Keratinocyte (primary cell): ENCODE measurements at regions not wholly inside any gene's neighbourhood (a gene's known extent, or its start where the extent isn't known, plus 50 kb on each side); places are given as distances from the start of the nearest gene placed in this dataset.

Source experiments
- DNase-seq: peaks from one replicate; pipeline ENCODE4 v3.0.0-alpha.2; 2011; ENCODE audit warnings: low read depth, missing footprints, low spot score
- FAIRE-seq: peaks from 2 replicates; lab custom pipeline; 2011; peaks lifted over from hg19 to GRCh38; lab: Jason Lieb, UNC
- H2AFZ ChIP-seq: 2 replicates; pipeline ENCODE4 v1.6.0; 2012; ENCODE audit warnings: low read length, control low read depth, inconsistent platforms; ENCODE audit not compliant: control insufficient read depth
- H3K27ac ChIP-seq: 2 replicates; pipeline ENCODE4 v1.5.1; 2011; ENCODE audit warnings: low read length; ENCODE audit not compliant: control insufficient read depth, insufficient read depth
- H3K27me3 ChIP-seq: 3 replicates; pipeline ENCODE4 v1.6.0; 2011; ENCODE audit warnings: low read length; ENCODE audit not compliant: control insufficient read depth, insufficient read depth; ENCODE audit errors: extremely low read depth
- H3K36me3 ChIP-seq, 2 experiments: 2 replicates in 1 of 2; 3 replicates in 1 of 2; pipeline ENCODE4 v1.5.1; 2011; ENCODE audit warnings: low read length in 2 of 2, mild to moderate bottlenecking in 1 of 2; ENCODE audit not compliant: control insufficient read depth in 2 of 2, insufficient read depth in 2 of 2; ENCODE audit errors: extremely low read depth in 1 of 2
- H3K4me1 ChIP-seq: 3 replicates; pipeline ENCODE4 v1.5.1; 2011; ENCODE audit warnings: low read length; ENCODE audit not compliant: control insufficient read depth, insufficient read depth; ENCODE audit errors: extremely low read depth
- H3K4me2 ChIP-seq: 3 replicates; pipeline ENCODE4 v1.6.0; 2011; ENCODE audit warnings: low read depth, low read length; ENCODE audit not compliant: control insufficient read depth, insufficient read depth; ENCODE audit errors: extremely low read depth
- H3K4me3 ChIP-seq, 3 experiments: fragments of 200-600 bp in 1 of 3; sonication (generic) in 1 of 3; 2 replicates in 2 of 3; 3 replicates in 1 of 3; pipeline ENCODE4 v1.5.1; 2011 to 2016; ENCODE audit warnings: low read length in 3 of 3, mild to moderate bottlenecking in 3 of 3, control low read depth in 2 of 3, inconsistent platforms in 1 of 3, low read depth in 1 of 3, mixed read lengths in 1 of 3, mixed run types in 1 of 3, moderate library complexity in 1 of 3; ENCODE audit not compliant: control insufficient read depth in 2 of 3, insufficient read depth in 2 of 3; ENCODE audit errors: extremely low read depth in 1 of 3
- H3K79me2 ChIP-seq: 2 replicates; pipeline ENCODE4 v1.6.0; 2012; ENCODE audit warnings: low read length; ENCODE audit not compliant: control insufficient read depth, insufficient read depth
- H3K9ac ChIP-seq: 3 replicates; pipeline ENCODE4 v1.6.0; 2011; ENCODE audit warnings: low read length; ENCODE audit not compliant: control insufficient read depth, insufficient read depth; ENCODE audit errors: extremely low read depth
- H3K9me1 ChIP-seq: 3 replicates; pipeline ENCODE4 v1.6.0; 2011; ENCODE audit warnings: low read length; ENCODE audit not compliant: control insufficient read depth, insufficient read depth; ENCODE audit errors: extremely low read depth
- H3K9me3 ChIP-seq: 2 replicates; pipeline ENCODE4 v1.5.1; 2012; ENCODE audit warnings: low read depth, low read length; ENCODE audit not compliant: control insufficient read depth
- H4K20me1 ChIP-seq: 3 replicates; pipeline ENCODE4 v1.6.0; 2011; ENCODE audit warnings: low read length; ENCODE audit not compliant: control insufficient read depth, insufficient read depth; ENCODE audit errors: extremely low read depth
- EZH2 ChIP-seq: IDR thresholded peaks from one replicate; pipeline ENCODE4 v1.6.1; 2012; ENCODE audit warnings: inconsistent platforms, mild to moderate bottlenecking, low read length, moderate library complexity
- dilution Hi-C: fragments of 300-500 bp; cut with MboI; formaldehyde crosslinking; loops from one replicate; pipeline ENCODE4 v1.7.0; 2020; ENCODE audit warnings: low sequenced_read_pairs; ENCODE audit not compliant: extremely low pct_ligation_motif_present
- TF ChIP-seq, protein P1 (sequence below), 3 experiments: IDR thresholded peaks in 1 of 3; conservative IDR thresholded peaks in 1 of 3; optimal IDR thresholded peaks in 1 of 3; 2 replicates in 2 of 3; 3 replicates in 1 of 3; pipeline versions ENCODE3 to v1.5.1; 2011; ENCODE audit warnings: low read length in 3 of 3, mild to moderate bottlenecking in 3 of 3, moderate library complexity in 2 of 3, control low read depth in 1 of 3, inconsistent platforms in 1 of 3; ENCODE audit not compliant: insufficient read depth in 2 of 3; ENCODE audit errors: extremely low read depth in 1 of 3

- DNase-seq, result no peak
- dilution Hi-C loops, result no loop called here
- no peak overlapping the region for H3K9ac ChIP-seq
- H3K79me2 ChIP-seq, result no peaks in the 10 kb centered on the region
- no peaks in the 10 kb centered on the region for H3K36me3 ChIP-seq
- no peaks in the 10 kb centered on the region for H3K9me3 ChIP-seq
- H4K20me1 ChIP-seq, result no peaks in the 10 kb centered on the region
- TF ChIP-seq, protein P1, sequence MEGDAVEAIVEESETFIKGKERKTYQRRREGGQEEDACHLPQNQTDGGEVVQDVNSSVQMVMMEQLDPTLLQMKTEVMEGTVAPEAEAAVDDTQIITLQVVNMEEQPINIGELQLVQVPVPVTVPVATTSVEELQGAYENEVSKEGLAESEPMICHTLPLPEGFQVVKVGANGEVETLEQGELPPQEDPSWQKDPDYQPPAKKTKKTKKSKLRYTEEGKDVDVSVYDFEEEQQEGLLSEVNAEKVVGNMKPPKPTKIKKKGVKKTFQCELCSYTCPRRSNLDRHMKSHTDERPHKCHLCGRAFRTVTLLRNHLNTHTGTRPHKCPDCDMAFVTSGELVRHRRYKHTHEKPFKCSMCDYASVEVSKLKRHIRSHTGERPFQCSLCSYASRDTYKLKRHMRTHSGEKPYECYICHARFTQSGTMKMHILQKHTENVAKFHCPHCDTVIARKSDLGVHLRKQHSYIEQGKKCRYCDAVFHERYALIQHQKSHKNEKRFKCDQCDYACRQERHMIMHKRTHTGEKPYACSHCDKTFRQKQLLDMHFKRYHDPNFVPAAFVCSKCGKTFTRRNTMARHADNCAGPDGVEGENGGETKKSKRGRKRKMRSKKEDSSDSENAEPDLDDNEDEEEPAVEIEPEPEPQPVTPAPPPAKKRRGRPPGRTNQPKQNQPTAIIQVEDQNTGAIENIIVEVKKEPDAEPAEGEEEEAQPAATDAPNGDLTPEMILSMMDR (optimal IDR thresholded peaks at IDR 0.05 in 1 of 3, IDR thresholded peaks at IDR 0.05 in 1 of 3, conservative IDR thresholded peaks at IDR 0.05 in 1 of 3; ENCODE audit: extremely low read depth in 1 of 3, insufficient read depth in 2 of 3, low read length in 3 of 3), result no peak
- TF ChIP-seq EZH2, result no peak
- H3K9me1 ChIP-seq, result no peaks in the 10 kb centered on the region
- no peak overlapping the region for H2AFZ ChIP-seq
- H3K4me3 ChIP-seq, result no peak overlapping the region
- H3K27me3 ChIP-seq, result no peaks in the 10 kb centered on the region
- H3K4me1 ChIP-seq, result no peaks in the 10 kb centered on the region
- H3K4me2 ChIP-seq, result no peak overlapping the region
- FAIRE-seq, result no peak
- H3K27ac ChIP-seq, result no peak overlapping the region
Measured at GRCh38 chr13:64810750-64811149, 2419.4 kb downstream of the PCDH9 start.

DNA sequence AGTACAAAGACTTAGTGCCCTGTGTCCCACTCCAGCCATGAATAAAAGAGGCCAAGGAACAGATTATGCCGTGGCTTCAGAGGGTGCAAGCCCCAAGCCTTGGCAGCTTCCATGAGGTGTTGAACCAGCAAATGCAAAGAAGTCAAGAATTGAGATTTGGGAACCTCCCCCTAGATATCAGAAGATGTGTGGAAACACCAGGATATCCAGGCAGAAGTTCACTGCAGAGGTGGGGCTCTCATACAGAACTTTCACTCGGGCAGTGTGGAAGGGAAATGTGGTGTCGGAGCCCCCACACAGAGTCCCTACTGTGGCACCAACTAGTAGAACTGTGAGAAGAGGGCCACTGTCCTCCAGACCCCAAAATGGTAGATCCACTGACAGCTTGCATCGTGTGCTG is 2421.4 kb downstream of the PCDH9 start:
- H2AFZ ChIP-seq, result no peak overlapping the region
- dilution Hi-C loops, result no loop called here
- no peaks in the 10 kb centered on the region for H3K9me1 ChIP-seq
- H3K27me3 ChIP-seq, result no peaks in the 10 kb centered on the region
- no peak overlapping the region for H3K4me3 ChIP-seq
- DNase-seq (no peak), FAIRE-seq (no peak)
- H4K20me1 ChIP-seq, result no peaks in the 10 kb centered on the region
- no peaks in the 10 kb centered on the region for H3K36me3 ChIP-seq
- H3K9ac ChIP-seq, result no peak overlapping the region
- H3K79me2 ChIP-seq, result no peaks in the 10 kb centered on the region
- TF ChIP-seq, protein P1 (optimal IDR thresholded peaks at IDR 0.05 in 1 of 3, IDR thresholded peaks at IDR 0.05 in 1 of 3, conservative IDR thresholded peaks at IDR 0.05 in 1 of 3; ENCODE audit: extremely low read depth in 1 of 3, insufficient read depth in 2 of 3, low read length in 3 of 3), result no peak
- no peak for TF ChIP-seq EZH2
- no peak overlapping the region for H3K4me2 ChIP-seq
- H3K9me3 ChIP-seq, result no peaks in the 10 kb centered on the region
- no peaks in the 10 kb centered on the region for H3K4me1 ChIP-seq
- H3K27ac ChIP-seq, result no peak overlapping the region
